ENCODE measurements at regions not wholly inside any gene's neighbourhood (a gene's known extent, or its start where the extent isn't known, plus 50 kb on each side); places are given as distances from the start of the nearest gene placed in this dataset.

- TF ChIP-seq POLR2AphosphoS5 (IDR thresholded peaks at IDR 0.05; ENCODE audit: borderline replicate concordance, low read depth, low read length) (no peak), EZH2 (IDR thresholded peaks at IDR 0.05) (no peak)
These were observed 1031.5 kb upstream of the ADGRL2 start for GRCh38 chr1:80769208-80769750.

Measured in SK-N-MC (cell line).